GM18868 (cell line): ENCODE measurements at regions not wholly inside any gene's neighbourhood (a gene's known extent, or its start where the extent isn't known, plus 50 kb on each side); places are given as distances from the start of the nearest gene placed in this dataset.
A peak's percentile ranks its signal among the peaks of the same experiment; 100 is the strongest.
"Not testable (repeated sequence)": the region's sequence is repeated elsewhere in the genome, so short reads cannot be mapped to it uniquely, and the experiment has no call there.

ENCODE experiments used
- ATAC-seq: cut with Tn5 transposase; IDR thresholded peaks from one replicate; pipeline ENCODE4 v1.9.1; 2021; ENCODE audit warnings: mild to moderate bottlenecking, moderate library complexity; ENCODE audit not compliant: unreplicated experiment

GRCh38 chr2:125582516-125582915, 1073.4 kb upstream of the GYPC start:
- no peak for ATAC-seq

DNA sequence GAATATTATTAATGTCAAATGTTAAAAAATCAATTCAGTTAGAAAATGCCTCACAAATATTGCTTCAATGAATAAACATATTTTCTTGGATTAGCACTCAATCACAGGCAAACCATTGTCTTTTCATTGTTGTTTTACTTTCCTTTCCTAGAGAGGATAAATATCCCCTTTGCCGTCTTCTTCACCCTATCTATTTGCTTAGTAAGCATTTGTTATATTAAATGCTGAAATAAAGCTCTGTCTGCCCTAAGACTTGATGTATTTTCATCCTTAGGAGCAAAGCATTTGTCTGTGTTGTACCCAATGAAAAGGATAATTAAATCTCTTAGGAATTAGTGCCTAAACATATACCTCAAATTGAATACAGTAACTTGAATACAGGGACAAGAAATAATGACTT, 1071.2 kb upstream of the GYPC start:
- no peak for ATAC-seq

DNA sequence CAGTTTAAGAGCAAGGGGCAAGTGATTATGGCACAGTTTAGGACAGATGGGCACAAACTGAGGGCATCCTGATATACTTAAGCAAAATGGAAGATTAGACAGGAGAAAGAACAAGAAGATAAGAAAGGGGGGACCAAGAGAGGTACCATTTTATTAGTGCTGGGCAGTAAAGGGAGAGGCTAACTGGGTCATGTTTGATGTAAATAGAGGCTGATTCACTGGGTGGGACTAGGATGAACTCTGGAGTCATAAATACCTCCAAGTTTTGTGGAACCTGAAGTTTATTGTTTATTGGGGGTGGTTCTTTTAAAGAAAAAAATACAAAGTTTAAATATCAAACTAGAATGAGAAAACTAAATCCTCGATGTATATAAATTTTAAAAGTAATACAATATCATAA, 1067.2 kb upstream of the GYPC start:
- no peak for ATAC-seq

DNA sequence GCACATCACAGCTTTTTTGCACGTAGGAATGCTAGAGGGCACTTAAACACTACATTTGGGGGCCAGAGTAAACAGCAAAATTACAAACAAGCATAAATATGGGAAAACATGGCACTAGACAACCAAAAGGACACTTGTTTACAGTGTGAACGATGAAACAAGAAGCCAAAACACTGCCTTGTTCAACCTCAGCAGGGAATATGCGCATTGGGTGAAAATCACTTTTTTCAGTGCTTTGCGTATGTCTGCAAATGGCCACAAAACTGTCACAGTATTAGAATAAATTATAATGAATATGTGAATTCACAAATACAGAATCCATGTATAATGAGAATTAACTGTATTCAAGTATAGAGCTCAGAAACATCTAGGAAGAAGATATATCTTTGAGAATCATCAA, 1064.0 kb upstream of the GYPC start:
- no peak for ATAC-seq

DNA sequence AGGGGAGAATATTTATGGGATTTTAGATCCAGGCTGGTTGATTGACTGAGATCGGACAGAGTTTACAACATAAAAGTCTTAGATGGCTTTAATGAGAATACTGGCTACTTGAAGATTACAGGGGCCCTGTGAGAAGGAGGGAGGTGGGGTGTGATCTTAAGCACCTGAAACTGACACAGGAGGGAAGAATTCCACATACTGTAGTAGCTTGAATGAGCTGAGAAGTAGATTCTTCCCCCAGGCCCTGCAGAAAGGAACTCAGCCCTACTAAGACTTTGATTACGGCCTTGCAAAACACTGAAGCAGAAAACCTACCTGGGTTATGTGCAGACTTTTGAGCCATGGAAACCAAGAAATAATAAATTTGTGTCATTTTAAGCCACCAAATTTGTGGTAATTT, 1062.9 kb upstream of the GYPC start:
- no peak for ATAC-seq

- no peak for ATAC-seq
Measured at GRCh38 chr2:125596612-125597011, 1059.3 kb upstream of the GYPC start.

- ATAC-seq: no peak
Measured at GRCh38 chr2:125615438-125615837, 1040.5 kb upstream of the GYPC start.

DNA sequence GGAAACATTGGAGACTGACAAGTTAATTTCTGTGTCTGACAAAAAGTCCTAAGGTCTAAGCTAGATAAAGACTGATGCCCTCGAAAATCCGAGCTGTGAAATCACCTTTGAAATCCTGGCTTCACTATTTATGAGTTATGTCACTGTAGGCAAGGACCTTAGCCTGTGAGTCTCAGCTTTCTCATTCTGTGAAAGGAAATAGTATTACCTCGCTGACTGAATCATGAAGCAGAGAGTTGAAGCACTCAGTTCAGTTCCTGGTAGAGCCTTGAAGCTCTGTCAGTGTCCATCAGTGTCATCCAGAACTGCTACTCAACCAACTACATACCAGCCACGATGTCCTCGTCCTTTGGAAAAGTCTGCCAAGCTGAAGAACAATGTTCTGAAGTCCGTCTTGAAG, 1025.6 kb upstream of the GYPC start:
- ATAC-seq: no peak

- ATAC-seq: no peak
Measured at GRCh38 chr2:125634662-125635061, 1021.3 kb upstream of the GYPC start.

DNA sequence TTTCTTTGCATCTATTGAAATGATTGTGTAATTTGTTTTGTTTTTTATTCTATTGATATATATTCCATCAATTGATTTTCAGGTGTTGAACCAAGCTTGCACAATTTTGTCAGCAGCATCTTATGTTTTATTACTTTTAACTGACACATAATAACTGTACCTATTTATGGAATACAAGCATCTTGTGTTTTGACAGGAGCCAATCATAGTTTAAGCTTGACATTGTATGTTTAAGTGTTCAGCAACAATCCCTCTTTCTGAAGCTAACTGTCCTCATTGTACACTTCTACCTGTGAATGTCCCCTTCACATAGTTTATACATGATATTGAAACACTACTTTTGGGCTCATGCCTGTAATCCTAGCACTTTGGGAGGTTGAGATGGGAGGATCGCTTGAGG, 1017.6 kb upstream of the GYPC start:
- ATAC-seq: no peak

DNA sequence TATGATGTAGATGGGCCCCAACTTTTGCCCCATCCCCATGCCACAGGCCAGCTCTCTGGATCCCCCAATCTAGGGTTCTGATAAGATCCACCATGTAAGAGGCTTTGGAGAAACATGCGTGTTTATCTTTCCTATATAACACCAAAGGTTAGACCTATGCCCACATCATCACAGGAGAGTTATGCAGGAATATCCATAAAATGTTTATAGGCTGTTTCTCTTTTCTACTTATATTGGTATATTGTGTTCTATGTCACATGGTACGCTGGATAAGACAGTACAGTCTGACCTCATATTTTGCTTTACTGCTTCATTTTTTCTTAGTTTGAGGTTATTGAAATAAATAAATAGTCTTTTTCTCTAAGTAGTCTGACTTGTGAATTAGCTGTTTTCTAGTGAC, 1013.9 kb upstream of the GYPC start:
- no peak for ATAC-seq

GRCh38 chr2:125643128-125643527, 1012.8 kb upstream of the GYPC start:
- ATAC-seq: peak; percentile 50

DNA sequence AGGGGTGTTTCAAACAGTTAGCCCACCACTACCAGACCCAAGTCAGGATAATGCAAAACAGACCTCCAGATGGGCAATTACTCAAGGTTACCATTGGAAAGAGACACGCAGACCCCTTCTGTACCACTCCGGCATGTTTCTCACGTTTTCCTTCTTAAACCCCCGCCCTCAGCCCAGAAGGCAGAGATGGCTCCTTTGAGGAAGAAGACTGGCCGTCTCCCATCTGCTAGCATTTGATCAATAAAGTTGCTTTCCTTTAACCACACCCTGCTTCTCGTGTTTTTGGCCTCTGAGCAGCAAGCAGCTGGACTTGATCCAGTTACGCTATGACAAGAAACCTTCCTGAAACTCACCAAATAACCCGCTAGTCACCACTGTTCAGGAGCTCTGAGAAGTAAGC, 1012.4 kb upstream of the GYPC start:
- ATAC-seq: peak; percentile 73

- ATAC-seq: no peak
Measured at GRCh38 chr2:125644257-125644656, 1011.7 kb upstream of the GYPC start.

- ATAC-seq: no peak
Measured at GRCh38 chr2:125652280-125652679, 1003.7 kb upstream of the GYPC start.

GRCh38 chr2:125654226-125654625, 1001.7 kb upstream of the GYPC start:
- ATAC-seq: no peak

GRCh38 chr2:125656190-125656589, 999.8 kb upstream of the GYPC start:
- ATAC-seq: no peak

GRCh38 chr2:125658583-125658982, 997.4 kb upstream of the GYPC start:
- no peak for ATAC-seq

DNA sequence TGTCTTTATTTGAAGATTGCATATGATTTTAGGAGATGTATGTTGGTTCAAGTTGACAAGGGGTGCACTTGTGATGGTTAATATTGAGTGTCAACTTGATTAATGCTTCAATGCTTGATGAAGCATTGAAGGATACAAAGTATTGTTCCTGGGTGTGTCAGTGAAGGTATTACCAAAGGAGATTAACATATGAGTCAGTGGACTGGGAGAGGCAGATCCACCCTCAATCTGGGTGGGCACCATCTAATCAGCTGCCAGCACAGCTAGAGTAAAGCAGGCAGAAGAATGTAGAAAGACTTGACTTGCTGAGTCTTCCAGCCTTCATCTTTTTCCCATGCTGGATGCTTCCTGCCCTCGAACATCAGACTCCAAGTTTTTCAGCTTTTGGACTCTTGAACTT, 995.6 kb upstream of the GYPC start:
- not testable (repeated sequence) for ATAC-seq

DNA sequence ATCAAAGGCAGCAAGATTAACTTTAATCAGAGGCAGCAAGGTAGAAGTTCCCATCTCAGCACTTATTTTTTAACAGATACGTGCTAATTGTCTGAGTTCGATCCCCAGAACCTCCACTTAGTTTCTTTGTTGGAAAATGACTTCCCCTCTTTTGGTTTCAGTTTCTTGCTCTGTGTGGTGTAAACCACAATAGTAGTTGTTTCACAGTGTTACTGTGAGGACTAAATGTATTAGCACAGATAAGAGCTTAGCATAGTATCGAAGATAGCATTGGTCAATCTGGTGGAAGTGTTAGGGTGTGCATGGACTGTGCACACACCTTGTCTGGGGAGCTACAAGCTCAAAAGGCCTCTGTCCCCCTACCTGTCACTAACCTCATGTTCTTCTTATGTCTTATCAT, 988.3 kb upstream of the GYPC start:
- peak; percentile 95 for ATAC-seq

DNA sequence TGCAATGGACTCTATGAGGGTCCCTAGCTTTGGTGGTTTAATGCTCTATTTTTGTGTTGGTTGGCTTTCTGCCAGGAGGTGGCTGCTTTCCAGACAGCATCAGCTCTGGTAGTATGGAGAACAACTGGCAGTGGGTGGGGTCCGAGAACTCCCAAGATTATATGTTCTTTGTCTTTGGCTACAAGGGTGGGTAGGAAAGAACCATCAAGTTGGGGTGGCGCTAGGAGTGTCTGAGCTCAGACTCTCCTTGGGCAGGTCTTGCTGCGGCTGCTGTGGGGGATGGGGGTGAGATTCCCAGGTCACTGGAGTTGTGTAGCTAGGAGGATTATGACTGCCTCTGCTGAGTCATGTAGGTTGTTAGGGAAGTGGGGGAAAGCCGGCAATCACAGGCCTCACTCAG, 976.1 kb upstream of the GYPC start:
- ATAC-seq: no peak

DNA sequence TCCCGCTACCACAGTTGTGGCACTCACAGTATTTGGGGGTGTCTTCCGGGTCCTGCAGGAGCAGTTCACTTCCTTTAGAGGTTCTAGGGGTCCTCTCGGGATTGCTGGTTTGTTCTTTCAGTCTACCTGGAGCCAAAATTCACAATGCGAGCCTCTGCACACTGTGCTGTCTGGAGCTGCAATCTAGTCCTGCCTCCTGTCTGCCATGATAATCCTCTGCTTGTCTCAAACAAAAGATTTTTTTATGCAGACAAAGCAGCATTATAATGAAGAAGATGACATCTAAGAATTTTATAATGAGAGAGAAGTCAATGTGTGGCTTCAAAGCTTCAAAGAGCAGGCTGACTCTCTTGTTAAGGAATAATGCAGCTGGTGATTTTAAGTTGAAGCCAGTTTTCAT, 975.1 kb upstream of the GYPC start:
- ATAC-seq: no peak

DNA sequence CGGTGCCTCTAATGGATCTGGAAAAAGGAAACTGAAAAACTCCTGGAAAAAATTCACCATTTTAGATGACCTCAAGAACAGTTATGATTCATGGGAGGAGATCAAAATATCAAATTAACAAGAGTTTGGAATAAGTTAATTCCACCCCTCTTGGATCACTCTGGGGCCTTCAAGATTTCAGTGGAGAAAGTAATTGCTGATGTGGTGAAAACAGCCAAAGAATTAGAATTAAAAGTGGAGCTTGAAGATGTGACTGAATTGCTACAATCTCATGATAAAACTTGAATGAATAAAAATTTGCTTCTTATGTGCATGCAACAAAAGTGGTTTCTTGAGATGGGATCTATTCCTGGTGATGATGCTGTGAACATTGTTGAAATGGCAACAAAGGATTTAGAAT, 974.4 kb upstream of the GYPC start:
- no peak for ATAC-seq
